ENCODE measurements at regions not wholly inside any gene's neighbourhood (a gene's known extent, or its start where the extent isn't known, plus 50 kb on each side); places are given as distances from the start of the nearest gene placed in this dataset.

- no peak for DNase-seq
- no peak for TF ChIP-seq CTCF (IDR thresholded peaks at IDR 0.05; ENCODE audit: low read depth, low read length)
- no peaks in the 10 kb centered on the region for H3K9me3 ChIP-seq (ENCODE audit: severe bottlenecking)
- H3K4me3 ChIP-seq (ENCODE audit: low read depth, low read length), result no peak overlapping the region
- no peaks in the 10 kb centered on the region for H3K36me3 ChIP-seq
- no peaks in the 10 kb centered on the region for H3K27me3 ChIP-seq (ENCODE audit: insufficient read depth, low read depth, severe bottlenecking)
- no peak overlapping the region for H3K27ac ChIP-seq
Measured at GRCh38 chr1:58864654-58865053, 80.8 kb upstream of the JUN start.

GRCh38 chr1:58866578-58866977 lies 82.7 kb upstream of the JUN start:
- no peak for TF ChIP-seq CTCF (IDR thresholded peaks at IDR 0.05; ENCODE audit: low read depth, low read length)
- no peaks in the 10 kb centered on the region for H3K36me3 ChIP-seq
- no peaks in the 10 kb centered on the region for H3K9me3 ChIP-seq (ENCODE audit: severe bottlenecking)
- H3K27me3 ChIP-seq (ENCODE audit: insufficient read depth, low read depth, severe bottlenecking), result no peaks in the 10 kb centered on the region
- no peak overlapping the region for H3K27ac ChIP-seq
- DNase-seq, result no peak
- no peak overlapping the region for H3K4me3 ChIP-seq (ENCODE audit: low read depth, low read length)

- Histone ChIP-seq H3K4me3 (ENCODE audit: low read depth, low read length) (no peak overlapping the region), H3K27me3 (ENCODE audit: insufficient read depth, low read depth, severe bottlenecking) (no peaks in the 10 kb centered on the region), H3K36me3 (no peaks in the 10 kb centered on the region), H3K27ac (no peak overlapping the region), H3K9me3 (ENCODE audit: severe bottlenecking) (no peaks in the 10 kb centered on the region)
- DNase-seq, result no peak
- no peak for TF ChIP-seq CTCF (IDR thresholded peaks at IDR 0.05; ENCODE audit: low read depth, low read length)
Measured at GRCh38 chr1:58869638-58870297, 85.9 kb upstream of the JUN start.

GRCh38 chr1:58870298-58870676 lies 86.4 kb upstream of the JUN start:
- TF ChIP-seq CTCF (IDR thresholded peaks at IDR 0.05; ENCODE audit: low read depth, low read length), result no peak
- Histone ChIP-seq H3K9me3 (ENCODE audit: severe bottlenecking) (no peaks in the 10 kb centered on the region), H3K4me3 (ENCODE audit: low read depth, low read length) (no peak overlapping the region), H3K27ac (no peak overlapping the region), H3K27me3 (ENCODE audit: insufficient read depth, low read depth, severe bottlenecking) (no peaks in the 10 kb centered on the region), H3K36me3 (no peaks in the 10 kb centered on the region)
- no peak for DNase-seq

- no peak for TF ChIP-seq CTCF (IDR thresholded peaks at IDR 0.05; ENCODE audit: low read depth, low read length)
- no peaks in the 10 kb centered on the region for H3K9me3 ChIP-seq (ENCODE audit: severe bottlenecking)
- no peak overlapping the region for H3K27ac ChIP-seq
Measured at GRCh38 chr1:58874342-58874741, 90.5 kb upstream of the JUN start.

More at GRCh38 chr1:58874342-58874741, 90.5 kb upstream of the JUN start:
- no peak for DNase-seq
- H3K4me3 ChIP-seq (ENCODE audit: low read depth, low read length), result no peak overlapping the region
- no peaks in the 10 kb centered on the region for H3K36me3 ChIP-seq
- no peaks in the 10 kb centered on the region for H3K27me3 ChIP-seq (ENCODE audit: insufficient read depth, low read depth, severe bottlenecking)
